ENCODE measurements at regions not wholly inside any gene's neighbourhood (a gene's known extent, or its start where the extent isn't known, plus 50 kb on each side); places are given as distances from the start of the nearest gene placed in this dataset.

DNA sequence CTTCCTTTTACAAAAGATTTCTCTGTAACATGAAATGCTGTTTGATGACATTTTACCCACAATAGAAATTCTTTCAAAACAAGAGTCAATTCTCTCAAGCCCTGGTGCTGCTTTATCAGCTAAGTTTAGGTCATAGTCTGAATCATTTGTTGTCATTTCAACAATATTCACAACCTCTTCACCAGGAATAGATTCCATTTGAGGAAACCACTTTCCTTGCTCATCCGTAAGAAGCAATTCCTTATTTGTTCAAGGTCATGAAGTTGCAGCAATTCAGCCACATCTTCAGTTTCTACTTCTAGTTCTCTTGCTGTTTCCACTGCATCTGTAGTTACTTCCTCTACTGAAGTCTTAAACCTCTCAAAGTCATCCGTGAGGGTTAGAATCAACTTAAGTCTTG lies 315.3 kb downstream of the TYW1 start:
- TF ChIP-seq EZH2phosphoT487 (IDR thresholded peaks at IDR 0.05; ENCODE audit: insufficient read depth, low read depth) (no peak), EZH2 (IDR thresholded peaks at IDR 0.05; ENCODE audit: insufficient read depth, poor library complexity, severe bottlenecking) (no peak)

All from GM23248 (cell line).